ENCODE measurements at regions not wholly inside any gene's neighbourhood (a gene's known extent, or its start where the extent isn't known, plus 50 kb on each side); places are given as distances from the start of the nearest gene placed in this dataset.

DNA sequence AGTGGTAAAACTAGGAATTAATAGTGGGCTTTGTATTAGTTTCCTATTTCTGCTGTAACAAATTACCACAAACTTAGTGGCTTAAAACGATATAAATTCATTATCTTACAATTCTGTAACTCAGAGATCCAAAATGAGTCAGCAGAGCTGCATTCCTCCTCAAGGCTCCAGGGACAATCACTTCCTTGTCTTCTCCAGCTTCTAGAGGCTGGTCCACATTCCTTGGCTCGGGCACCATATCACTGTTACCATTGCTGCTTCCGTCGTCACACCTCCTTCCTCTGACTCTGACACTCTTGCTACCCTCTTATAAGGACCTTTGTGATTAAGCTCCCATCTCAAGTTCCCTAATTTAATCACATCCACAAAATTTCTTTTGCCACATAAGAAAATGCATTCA, 567.8 kb upstream of the KLHL29 start:
- TF ChIP-seq, protein P1, sequence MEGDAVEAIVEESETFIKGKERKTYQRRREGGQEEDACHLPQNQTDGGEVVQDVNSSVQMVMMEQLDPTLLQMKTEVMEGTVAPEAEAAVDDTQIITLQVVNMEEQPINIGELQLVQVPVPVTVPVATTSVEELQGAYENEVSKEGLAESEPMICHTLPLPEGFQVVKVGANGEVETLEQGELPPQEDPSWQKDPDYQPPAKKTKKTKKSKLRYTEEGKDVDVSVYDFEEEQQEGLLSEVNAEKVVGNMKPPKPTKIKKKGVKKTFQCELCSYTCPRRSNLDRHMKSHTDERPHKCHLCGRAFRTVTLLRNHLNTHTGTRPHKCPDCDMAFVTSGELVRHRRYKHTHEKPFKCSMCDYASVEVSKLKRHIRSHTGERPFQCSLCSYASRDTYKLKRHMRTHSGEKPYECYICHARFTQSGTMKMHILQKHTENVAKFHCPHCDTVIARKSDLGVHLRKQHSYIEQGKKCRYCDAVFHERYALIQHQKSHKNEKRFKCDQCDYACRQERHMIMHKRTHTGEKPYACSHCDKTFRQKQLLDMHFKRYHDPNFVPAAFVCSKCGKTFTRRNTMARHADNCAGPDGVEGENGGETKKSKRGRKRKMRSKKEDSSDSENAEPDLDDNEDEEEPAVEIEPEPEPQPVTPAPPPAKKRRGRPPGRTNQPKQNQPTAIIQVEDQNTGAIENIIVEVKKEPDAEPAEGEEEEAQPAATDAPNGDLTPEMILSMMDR (IDR thresholded peaks at IDR 0.05), result no peak
- TF ChIP-seq POLR2A (IDR thresholded peaks at IDR 0.05), result no peak
- TF ChIP-seq POLR2AphosphoS5 (IDR thresholded peaks at IDR 0.05), result no peak
- no peak for TF ChIP-seq EP300 (IDR thresholded peaks at IDR 0.05)
